ENCODE measurements at regions not wholly inside any gene's neighbourhood (a gene's known extent, or its start where the extent isn't known, plus 50 kb on each side); places are given as distances from the start of the nearest gene placed in this dataset.

GRCh38 chr5:58040044-58040443 lies 419.8 kb downstream of the PLK2 start:
- TF ChIP-seq CTCF (IDR thresholded peaks at IDR 0.05) = no peak
- TF ChIP-seq POLR2AphosphoS5 (IDR thresholded peaks at IDR 0.05; ENCODE audit: low read depth, low read length) = no peak
- TF ChIP-seq REST (IDR thresholded peaks at IDR 0.05; ENCODE audit: insufficient read depth in 1 of 2, low read depth in 2 of 2, low read length in 1 of 2) = no peak

Data from Panc1 (cell line).